Activated T-cell treated with anti-CD3 and anti-CD28 coated beads for 48 hours (primary cell): ENCODE measurements at regions not wholly inside any gene's neighbourhood (a gene's known extent, or its start where the extent isn't known, plus 50 kb on each side); places are given as distances from the start of the nearest gene placed in this dataset.

Experiments used
- DNase-seq: peaks from one replicate; pipeline ENCODE4 v3.0.0-alpha.2; 2020; ENCODE audit warnings: low read depth

- no peak for DNase-seq
Observed at GRCh38 chr13:106942563-106942962, 374.6 kb upstream of the ARGLU1 start.

- DNase-seq, result no peak
Observed at GRCh38 chr13:106941779-106942178, 373.8 kb upstream of the ARGLU1 start.

- no peak for DNase-seq
Observed at GRCh38 chr13:106927421-106927820, 359.5 kb upstream of the ARGLU1 start.

GRCh38 chr13:106922384-106922783, 354.4 kb upstream of the ARGLU1 start:
- DNase-seq, result no peak

GRCh38 chr13:106919638-106920037, 351.7 kb upstream of the ARGLU1 start:
- no peak for DNase-seq

GRCh38 chr13:106919133-106919532, 351.2 kb upstream of the ARGLU1 start:
- no peak for DNase-seq

GRCh38 chr13:106918557-106918860, 350.6 kb upstream of the ARGLU1 start:
- no peak for DNase-seq

- DNase-seq, result peak; percentile 72
Observed at GRCh38 chr13:106917673-106918556, 350.0 kb upstream of the ARGLU1 start.

- no peak for DNase-seq
Observed at GRCh38 chr13:106917024-106917571, 349.2 kb upstream of the ARGLU1 start.

GRCh38 chr13:106916329-106916976, 348.5 kb upstream of the ARGLU1 start:
- DNase-seq, result no peak

- DNase-seq, result no peak
Observed at GRCh38 chr13:106915146-106915545, 347.2 kb upstream of the ARGLU1 start.

GRCh38 chr13:106911627-106912026, 343.7 kb upstream of the ARGLU1 start:
- DNase-seq, result no peak

GRCh38 chr13:106911020-106911419, 343.1 kb upstream of the ARGLU1 start:
- no peak for DNase-seq

- DNase-seq, result no peak
Observed at GRCh38 chr13:106906426-106906996, 338.6 kb upstream of the ARGLU1 start.

- DNase-seq, result no peak
Observed at GRCh38 chr13:106905380-106906162, 337.6 kb upstream of the ARGLU1 start.

GRCh38 chr13:106899442-106899841, 331.5 kb upstream of the ARGLU1 start:
- DNase-seq, result no peak

GRCh38 chr13:106898231-106898630, 330.3 kb upstream of the ARGLU1 start:
- DNase-seq, result no peak

GRCh38 chr13:106888148-106888547, 320.2 kb upstream of the ARGLU1 start:
- no peak for DNase-seq

GRCh38 chr13:106887686-106888085, 319.7 kb upstream of the ARGLU1 start:
- no peak for DNase-seq

GRCh38 chr13:106883976-106884375, 316.0 kb upstream of the ARGLU1 start:
- no peak for DNase-seq

- no peak for DNase-seq
Observed at GRCh38 chr13:106882246-106882645, 314.3 kb upstream of the ARGLU1 start.

- DNase-seq, result no peak
Observed at GRCh38 chr13:106879806-106880205, 311.9 kb upstream of the ARGLU1 start.
